HG02642 (cell line): ENCODE measurements at regions not wholly inside any gene's neighbourhood (a gene's known extent, or its start where the extent isn't known, plus 50 kb on each side); places are given as distances from the start of the nearest gene placed in this dataset.

Experiments used
- ATAC-seq: cut with Tn5 transposase; IDR thresholded peaks from one replicate; pipeline ENCODE4 v1.9.1; 2021; ENCODE audit warnings: mild to moderate bottlenecking; ENCODE audit not compliant: unreplicated experiment, poor library complexity

DNA sequence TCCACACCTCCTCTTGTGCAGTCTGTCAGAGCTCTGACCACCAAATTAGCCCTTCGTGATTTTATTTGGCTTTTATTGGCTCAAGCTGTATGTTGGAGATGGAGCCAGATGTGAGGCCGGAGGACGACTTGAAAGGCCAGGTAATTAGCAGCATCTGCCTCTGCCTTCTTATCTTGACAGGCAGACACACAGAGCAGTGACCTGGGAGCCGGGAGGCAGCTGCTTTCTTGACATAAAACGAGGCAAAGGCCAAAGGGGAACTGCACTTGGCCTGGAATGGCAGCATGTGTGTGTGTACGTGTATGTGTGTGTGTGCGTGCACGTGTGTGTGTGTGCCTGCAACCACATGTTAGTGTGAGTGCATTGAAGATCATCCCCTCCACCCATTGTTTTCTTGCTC lies 56.9 kb upstream of the BRD7 start:
- ATAC-seq: no peak

DNA sequence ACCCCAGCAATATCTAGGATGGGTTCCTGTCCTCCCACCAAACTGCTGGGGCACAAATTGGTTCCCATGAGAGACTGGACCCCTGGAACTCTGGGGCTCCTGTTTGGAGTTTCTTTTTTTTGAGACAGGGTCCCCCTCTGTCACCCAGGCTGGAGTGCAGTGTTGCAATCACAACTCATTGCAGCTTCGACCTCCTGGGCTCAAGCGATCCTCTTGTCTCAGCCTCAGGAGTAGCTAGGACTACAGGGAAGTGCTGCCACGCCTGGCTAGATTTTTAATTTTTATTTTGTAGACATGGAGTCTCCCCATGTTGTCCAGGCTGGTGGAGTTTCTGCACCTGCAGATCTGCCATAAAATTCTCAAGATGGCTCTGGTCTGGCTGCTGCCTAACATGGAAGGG lies 56.3 kb upstream of the BRD7 start:
- ATAC-seq: no peak

DNA sequence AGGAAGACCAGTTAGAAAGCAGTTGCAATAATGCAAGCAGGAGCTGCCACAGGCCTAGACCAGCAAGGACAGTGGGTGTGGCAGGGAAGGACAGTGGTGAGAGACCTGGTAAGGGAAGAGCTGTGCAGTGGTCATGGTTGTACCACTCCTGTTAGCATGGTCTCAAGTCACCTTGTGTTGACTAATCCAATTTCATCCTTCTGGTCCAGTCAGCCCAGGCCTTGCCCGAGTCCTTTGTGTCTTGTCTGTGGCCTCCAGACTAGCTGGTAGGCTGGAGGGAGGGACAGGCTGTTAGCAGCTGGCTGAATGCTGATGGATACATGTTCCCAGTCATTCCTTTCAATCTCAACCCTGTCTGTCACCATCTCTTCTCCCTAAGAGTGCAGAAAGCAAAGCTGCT lies 54.1 kb upstream of the BRD7 start:
- no peak for ATAC-seq

DNA sequence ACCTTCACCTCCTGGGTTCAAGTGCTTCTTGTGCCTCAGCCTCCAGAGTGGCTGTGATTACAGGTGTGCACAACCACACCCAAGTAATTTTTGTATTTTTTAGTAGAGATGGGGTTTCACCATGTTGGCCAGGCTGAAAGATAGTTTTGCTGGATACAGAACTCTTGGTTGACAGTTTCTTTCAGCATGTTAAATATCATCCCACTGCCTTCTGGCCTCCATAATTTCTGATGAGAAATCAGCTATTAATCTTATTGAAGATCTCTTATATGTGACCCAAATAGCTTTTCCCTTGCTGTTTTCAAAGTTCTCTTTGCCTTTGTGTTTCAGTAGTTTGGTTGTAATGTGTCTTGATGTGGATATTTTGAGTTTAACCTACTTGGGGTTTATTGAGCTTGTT lies 50.3 kb upstream of the BRD7 start:
- no peak for ATAC-seq
